Mammary epithelial cell (primary cell): ENCODE measurements at regions not wholly inside any gene's neighbourhood (a gene's known extent, or its start where the extent isn't known, plus 50 kb on each side); places are given as distances from the start of the nearest gene placed in this dataset.

Experiments used
- CTCF ChIP-seq, 2 donors: IDR thresholded peaks in 1 of 2; conservative IDR thresholded peaks in 1 of 2; 2 replicates each; pipeline ENCODE4 v1.5.1; 2011 to 2012; ENCODE audit warnings: inconsistent platforms in 2 of 2, low read length in 2 of 2, mild to moderate bottlenecking in 2 of 2, control low read depth in 1 of 2, low read depth in 1 of 2; ENCODE audit not compliant: insufficient read depth in 1 of 2; ENCODE audit errors: extremely low read depth in 1 of 2
- EZH2 ChIP-seq: IDR thresholded peaks from 2 replicates; pipeline ENCODE4 v1.6.1; 2012; ENCODE audit warnings: low read length, inconsistent platforms, borderline replicate concordance

- TF ChIP-seq CTCF (conservative IDR thresholded peaks at IDR 0.05 in 1 of 2, IDR thresholded peaks at IDR 0.05 in 1 of 2; ENCODE audit: extremely low read depth in 1 of 2, insufficient read depth in 1 of 2, low read depth in 1 of 2, low read length in 2 of 2) = no peak
- no peak for TF ChIP-seq EZH2
Measured at GRCh38 chr14:65303190-65303898, 109.2 kb upstream of the FUT8 start.
